A673 (cell line): ENCODE measurements at regions not wholly inside any gene's neighbourhood (a gene's known extent, or its start where the extent isn't known, plus 50 kb on each side); places are given as distances from the start of the nearest gene placed in this dataset.
A peak's percentile ranks its signal among the peaks of the same experiment; 100 is the strongest.

Experiments
- BruUV-seq: library from RNA; stranded (reverse); fragments of 400-500 nt; replicated peaks from 2 replicates; lab custom pipeline; 2021; lab: Mats Ljungman, UMichigan
- CTCF ChIA-PET: fragments of 300-600 bp; sonication (Branson Sonifier 250); formaldehyde crosslinking; loops from one replicate; lab custom pipeline; 2022; ENCODE audit warnings: antibody characterized with exemption; lab: Charles Lee
- POLR2A ChIA-PET: fragments of 300-600 bp; sonication (Branson Sonifier 250); formaldehyde crosslinking; loops from one replicate; lab custom pipeline; 2022; ENCODE audit warnings: antibody characterized with exemption; ENCODE audit not compliant: low non-redundant PET; lab: Charles Lee
- DNase-seq: peaks from one replicate; pipeline ENCODE4 v3.0.0-alpha.2; 2015; ENCODE audit warnings: low spot score
- H3K27ac ChIP-seq: fragments of 200-600 bp; sonication (generic); 2 replicates; pipeline ENCODE4 v1.5.1; 2016; ENCODE audit warnings: mixed run types, low read depth, mild to moderate bottlenecking, mixed read lengths, antibody characterized with exemption, low read length; ENCODE audit not compliant: poor library complexity, severe bottlenecking
- H3K27me3 ChIP-seq: fragments of 200-600 bp; sonication (generic); replicated peaks from 2 replicates; pipeline ENCODE4 v1.6.1; 2017; ENCODE audit warnings: mixed run types, low read depth, mild to moderate bottlenecking, mixed read lengths, antibody characterized with exemption, low read length; ENCODE audit not compliant: insufficient read depth, poor library complexity
- H3K36me3 ChIP-seq: fragments of 200-600 bp; sonication (generic); 2 replicates; pipeline ENCODE4 v1.6.1; 2016; ENCODE audit warnings: mixed run types, mild to moderate bottlenecking, mixed read lengths, antibody characterized with exemption, low read length; ENCODE audit not compliant: insufficient read depth, poor library complexity, severe bottlenecking
- H3K4me1 ChIP-seq: fragments of 200-600 bp; sonication (generic); 2 replicates; pipeline ENCODE4 v1.6.1; 2017; ENCODE audit warnings: mixed run types, mild to moderate bottlenecking, mixed read lengths, antibody characterized with exemption, low read length; ENCODE audit not compliant: insufficient read depth, poor library complexity, severe bottlenecking
- H3K4me3 ChIP-seq: fragments of 200-600 bp; sonication (generic); 2 replicates; pipeline ENCODE4 v1.5.1; 2016; ENCODE audit warnings: low read depth, mixed run types, mild to moderate bottlenecking, mixed read lengths, low read length; ENCODE audit not compliant: poor library complexity, severe bottlenecking
- H3K9me3 ChIP-seq: fragments of 200-600 bp; sonication (generic); 2 replicates; pipeline ENCODE4 v1.6.1; 2016; ENCODE audit warnings: mixed run types, low read depth, mild to moderate bottlenecking, mixed read lengths, antibody characterized with exemption, low read length; ENCODE audit not compliant: poor library complexity, severe bottlenecking
- CTCF ChIP-seq: fragments of 300-800, 200-600 bp; sonication (generic); conservative IDR thresholded peaks from 2 replicates; pipeline ENCODE4 v1.5.1; 2017; ENCODE audit warnings: low read depth, mild to moderate bottlenecking, antibody characterized with exemption, low read length, moderate library complexity, mixed read lengths
- EZH2 ChIP-seq: fragments of 200-600 bp; sonication (generic); IDR thresholded peaks from 2 replicates; pipeline ENCODE4 v1.6.1; 2017; ENCODE audit warnings: borderline replicate concordance, low read depth, mild to moderate bottlenecking, mixed read lengths, antibody characterized with exemption, low read length; ENCODE audit not compliant: poor library complexity, severe bottlenecking
- intact Hi-C: fragments of 100-400 bp; cut with micrococcal nuclease; formaldehyde crosslinking; loops from one replicate; pipeline ENCODE4 v1.10.0; 2022; ENCODE audit not compliant: unreplicated experiment

- ChIA-PET POLR2A (no interaction called here), CTCF (no interaction called here)
- Histone ChIP-seq H3K9me3 (no peaks in the 10 kb centered on the region), H3K27ac (no peak overlapping the region), H3K4me1 (no peaks in the 10 kb centered on the region), H3K36me3 (no peaks in the 10 kb centered on the region), H3K27me3 (no peaks in the 10 kb centered on the region), H3K4me3 (no peak overlapping the region)
- no peak for DNase-seq
- BruUV-seq: no TSS peak
- TF ChIP-seq EZH2 (no peak), CTCF (no peak)
- intact Hi-C loops: no loop called here
These were observed 960.8 kb upstream of the PRKX start for GRCh38 chrX:4674028-4674782.

- CTCF ChIA-PET: no interaction called here
- no TSS peak for BruUV-seq
- Histone ChIP-seq H3K4me3 (no peak overlapping the region), H3K4me1 (no peaks in the 10 kb centered on the region), H3K27me3 (no peaks in the 10 kb centered on the region), H3K36me3 (no peaks in the 10 kb centered on the region), H3K27ac (no peak overlapping the region), H3K9me3 (no peaks in the 10 kb centered on the region)
- intact Hi-C loops: no loop called here
- POLR2A ChIA-PET: no interaction called here
- DNase-seq: no peak
- TF ChIP-seq CTCF (no peak), EZH2 (no peak)
These were observed 957.9 kb upstream of the PRKX start for GRCh38 chrX:4671344-4671743.

GRCh38 chrX:4670606-4671005 lies 957.2 kb upstream of the PRKX start:
- intact Hi-C loops: no loop called here
- Histone ChIP-seq H3K4me1 (no peaks in the 10 kb centered on the region), H3K27ac (no peak overlapping the region), H3K27me3 (no peaks in the 10 kb centered on the region), H3K9me3 (no peaks in the 10 kb centered on the region), H3K4me3 (no peak overlapping the region), H3K36me3 (no peaks in the 10 kb centered on the region)
- POLR2A ChIA-PET: no interaction called here
- no peak for TF ChIP-seq EZH2
- 0 out of 2 replicates have a peak, but pooled peaks have one; percentile 15 for TF ChIP-seq CTCF
- no peak for DNase-seq
- BruUV-seq: no TSS peak
- CTCF ChIA-PET: no interaction called here
